HG03060 (cell line): ENCODE measurements at regions not wholly inside any gene's neighbourhood (a gene's known extent, or its start where the extent isn't known, plus 50 kb on each side); places are given as distances from the start of the nearest gene placed in this dataset.

ENCODE experiments used
- ATAC-seq: cut with Tn5 transposase; IDR thresholded peaks from one replicate; pipeline ENCODE4 v1.9.1; 2021; ENCODE audit warnings: low read depth, moderate number of reproducible peaks; ENCODE audit not compliant: unreplicated experiment

DNA sequence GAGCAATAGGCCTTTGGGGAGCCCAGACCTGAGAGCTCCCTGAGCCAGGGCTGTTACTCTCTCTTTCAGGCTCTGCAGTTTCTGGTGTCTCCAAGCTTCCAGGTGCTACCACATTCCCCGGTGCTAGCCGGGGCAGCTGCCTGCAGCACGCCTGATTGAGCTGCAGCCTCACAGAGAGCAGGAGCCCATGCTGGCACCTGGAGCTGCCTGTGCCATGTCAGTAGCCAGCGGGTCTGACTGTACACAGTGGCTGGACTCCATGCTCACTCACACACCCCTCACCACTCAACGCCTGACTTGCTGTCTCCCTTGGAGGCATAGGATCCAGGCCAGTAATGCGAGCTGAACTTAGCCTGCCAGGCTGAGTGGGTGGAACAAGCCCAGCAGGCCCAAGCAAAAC is 800.4 kb upstream of the AGA start:
- ATAC-seq = no peak

DNA sequence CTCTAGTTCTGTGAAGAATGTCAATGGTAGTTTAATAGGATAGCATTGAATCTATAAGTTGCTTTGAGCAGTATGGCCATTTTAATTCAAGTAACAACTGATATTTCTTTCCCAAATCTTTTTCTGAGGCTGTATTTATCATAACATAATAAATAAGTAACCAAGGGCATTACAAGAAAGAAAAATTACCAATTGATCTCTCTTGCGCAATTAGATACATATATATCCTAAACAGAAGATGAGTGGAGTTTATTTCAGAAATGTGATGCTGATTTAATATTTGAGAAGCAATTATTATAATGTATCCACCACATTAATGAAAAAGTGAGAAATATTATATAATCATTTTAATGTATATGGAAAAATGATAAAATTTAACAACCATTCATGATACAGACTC is 802.5 kb upstream of the AGA start:
- no peak for ATAC-seq

DNA sequence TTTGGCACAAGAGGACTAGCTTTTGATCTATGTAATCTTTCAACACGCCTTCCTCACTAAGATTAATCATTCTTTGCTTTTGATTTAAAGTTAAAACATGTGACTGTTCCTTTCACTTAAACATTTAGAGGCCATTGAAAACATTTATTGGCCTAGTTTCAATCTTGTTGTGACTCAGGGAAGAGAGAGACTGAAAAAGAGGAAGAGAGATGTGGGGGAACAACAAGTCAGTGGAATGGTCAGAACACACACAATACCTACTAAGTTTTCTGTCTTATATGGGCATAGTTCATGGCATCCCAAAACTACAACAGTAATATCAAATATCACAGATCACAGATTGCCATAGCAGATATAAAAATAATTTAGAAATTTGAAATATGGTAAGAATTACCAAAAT is 812.9 kb upstream of the AGA start:
- ATAC-seq = no peak

DNA sequence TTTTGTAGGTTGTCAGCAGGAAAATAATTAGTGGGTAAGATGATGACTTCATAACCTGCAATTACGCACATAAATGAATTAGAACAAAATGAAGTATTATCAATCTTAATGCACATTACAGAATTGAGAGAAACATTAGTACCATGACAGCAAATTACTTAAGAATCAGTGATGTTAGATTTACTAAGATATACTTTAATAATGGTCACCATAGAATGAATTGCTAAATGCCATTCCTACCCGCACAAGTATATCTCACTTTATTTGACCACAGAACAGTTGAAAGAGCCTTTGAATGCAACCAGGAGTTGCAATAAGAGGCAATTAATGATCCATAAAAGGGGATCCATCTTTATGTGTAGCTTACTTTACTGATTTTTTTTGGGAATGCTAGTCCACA is 816.4 kb upstream of the AGA start:
- ATAC-seq = no peak

DNA sequence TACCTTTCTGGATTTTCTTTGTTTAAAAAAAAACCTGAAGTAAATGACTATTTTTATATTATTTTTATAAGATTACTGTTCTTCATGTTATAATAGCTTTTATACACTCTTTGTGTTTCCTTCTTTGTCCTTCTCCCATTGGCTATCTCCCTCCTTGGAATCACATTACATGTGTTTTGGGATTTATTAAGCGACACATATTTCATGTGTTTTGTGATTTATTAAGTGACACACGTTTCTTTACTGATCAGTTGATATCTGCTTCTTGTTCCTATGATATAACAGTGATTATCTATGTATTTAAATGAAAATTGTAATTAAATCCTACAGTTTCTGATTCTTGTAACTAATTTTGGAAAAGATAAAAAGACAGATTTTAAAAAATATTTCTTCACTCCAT is 817.3 kb upstream of the AGA start:
- no peak for ATAC-seq

DNA sequence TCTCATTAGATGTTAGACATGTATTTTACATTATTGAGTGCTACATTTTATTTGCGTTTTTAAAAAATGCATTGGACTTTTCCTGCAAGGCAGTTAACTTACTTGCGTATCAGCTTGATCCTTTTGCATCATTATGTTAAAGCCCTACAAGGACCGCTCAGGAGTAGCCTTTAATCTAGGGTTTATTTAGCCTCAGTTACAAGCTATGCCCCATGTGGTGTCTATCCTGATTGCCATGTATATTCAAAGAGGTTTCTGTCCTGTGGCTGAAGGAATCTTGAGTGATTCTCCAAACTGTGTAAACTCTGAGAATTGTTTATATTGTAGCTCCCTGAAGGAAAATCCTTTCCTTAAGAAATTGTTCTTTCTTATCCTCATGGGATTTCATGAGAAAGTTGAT is 821.8 kb upstream of the AGA start:
- no peak for ATAC-seq

DNA sequence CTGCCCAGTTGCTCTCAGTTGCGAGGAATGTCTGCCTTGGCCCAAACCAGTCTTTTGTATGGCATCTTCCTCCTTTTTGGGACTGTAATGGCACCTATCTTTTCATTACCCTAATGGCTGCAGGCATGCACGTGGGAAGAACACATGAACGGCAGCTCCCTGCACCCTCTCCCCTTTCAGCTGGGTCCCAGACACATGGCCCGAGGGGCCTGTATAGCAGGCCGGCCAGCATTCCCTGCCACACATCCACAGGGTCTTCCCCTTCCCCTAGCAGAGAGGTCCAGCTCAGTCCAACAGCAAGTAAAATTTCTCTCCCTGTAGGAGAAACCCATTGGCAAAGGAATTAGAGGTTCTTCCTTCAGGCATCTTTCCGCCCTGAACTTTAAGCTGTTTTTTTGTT is 829.1 kb upstream of the AGA start:
- no peak for ATAC-seq

DNA sequence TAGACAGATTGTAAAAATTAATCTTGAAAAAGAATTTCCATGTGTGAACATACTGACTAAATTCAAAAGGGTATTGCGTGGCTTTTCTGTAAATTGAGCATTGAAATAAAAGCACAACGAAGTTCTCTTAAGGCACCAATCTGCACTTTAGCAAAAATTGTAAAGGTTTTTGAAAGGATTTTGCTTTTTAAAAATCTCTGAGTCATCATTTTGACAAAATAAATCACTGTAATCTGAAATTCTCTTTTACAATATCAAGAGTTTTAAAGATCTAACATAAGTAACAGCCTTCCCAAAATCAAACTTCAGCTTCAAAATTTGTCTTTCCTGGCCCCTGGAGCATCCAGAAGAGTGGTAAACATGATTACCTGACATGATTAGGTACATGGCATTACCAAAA is 830.9 kb upstream of the AGA start:
- ATAC-seq = no peak

DNA sequence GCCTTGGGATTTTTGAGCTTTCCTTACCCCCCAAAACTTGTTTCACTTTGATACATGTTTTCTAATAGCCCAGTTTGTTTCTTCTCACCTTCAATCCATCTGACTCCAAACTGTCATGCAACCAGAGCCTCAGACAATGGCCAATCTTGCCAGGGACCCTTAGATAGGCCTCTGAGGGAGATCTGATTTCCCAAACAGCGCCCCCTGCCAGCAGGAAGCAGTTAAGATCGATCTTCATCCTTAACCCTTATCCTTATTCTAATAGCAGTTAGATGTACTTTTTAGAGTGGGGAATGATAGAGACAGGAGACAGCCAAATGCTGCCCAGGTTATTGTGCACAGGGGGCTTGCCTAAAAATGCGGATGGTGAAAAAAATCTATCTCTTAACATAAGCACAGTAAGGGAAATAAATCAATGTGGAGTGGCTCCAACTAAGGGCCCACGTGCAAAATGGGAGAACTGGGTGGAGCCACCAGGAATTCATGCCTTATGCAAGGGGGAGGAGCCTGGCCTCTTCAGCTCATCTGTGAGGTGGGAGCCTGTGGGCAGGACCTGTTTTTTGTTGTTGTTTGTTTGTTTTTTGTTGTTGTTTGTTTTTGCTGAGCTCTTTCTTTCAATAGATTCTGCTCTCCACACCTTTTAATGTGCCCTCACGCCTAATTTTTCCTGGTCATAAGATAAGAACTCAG is 833.6 kb upstream of the AGA start:
- ATAC-seq = no peak

DNA sequence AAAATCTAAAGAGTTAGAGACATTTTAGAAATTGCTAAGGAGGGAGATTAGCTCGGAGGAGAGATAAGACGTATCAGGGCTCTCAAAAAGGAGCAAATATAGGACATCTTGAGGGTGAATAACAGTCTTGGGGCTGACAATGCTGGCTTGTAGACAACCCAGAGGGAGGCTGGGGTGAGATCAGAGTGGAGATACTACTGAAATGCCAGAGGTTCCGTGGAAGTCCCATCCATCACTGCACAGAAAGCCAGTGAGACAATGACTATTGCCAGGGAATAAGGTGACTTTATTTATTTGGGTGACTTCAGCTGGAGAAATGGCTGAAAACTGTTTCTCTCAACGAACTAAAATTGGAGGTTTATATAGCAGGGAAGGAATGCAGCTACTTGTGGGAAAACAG is 838.1 kb upstream of the AGA start:
- ATAC-seq = no peak

DNA sequence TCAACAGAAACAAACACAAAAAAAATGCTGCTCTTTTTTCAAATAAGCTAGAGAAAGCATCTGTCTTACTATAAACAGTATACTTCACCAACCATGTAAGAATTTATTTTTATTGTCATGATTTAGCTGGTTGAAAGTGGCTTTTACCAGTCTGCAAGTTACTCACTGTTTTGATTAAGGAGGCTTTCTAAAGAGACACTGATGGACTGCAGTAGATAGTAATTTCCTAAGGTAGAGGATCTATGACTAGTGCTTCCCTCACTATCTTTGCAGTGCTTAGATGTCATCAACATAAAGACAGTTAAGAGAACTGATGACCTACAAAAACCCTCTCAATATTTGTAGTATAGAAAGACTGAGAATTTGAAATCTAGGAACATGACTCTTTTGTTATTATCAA is 846.2 kb upstream of the AGA start:
- ATAC-seq = no peak

DNA sequence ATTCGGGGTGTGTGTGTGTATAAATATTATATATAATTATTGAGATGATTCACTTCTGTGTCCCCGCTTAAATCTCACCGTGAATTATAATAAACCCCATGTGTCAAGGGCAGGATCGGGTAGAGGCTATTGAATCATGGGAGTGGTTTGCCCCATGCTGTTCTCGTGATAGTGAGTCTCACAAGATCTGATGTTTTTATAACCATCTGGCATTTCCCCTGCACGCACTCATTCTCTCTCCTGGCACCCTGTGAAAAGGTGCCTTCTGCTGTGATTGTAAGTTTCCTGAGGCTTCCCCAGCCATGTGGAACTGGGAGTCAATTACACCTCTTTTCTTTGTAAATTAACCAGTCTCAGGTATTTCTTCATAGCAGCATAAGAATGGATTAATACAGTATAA is 851.4 kb upstream of the AGA start:
- no peak for ATAC-seq

DNA sequence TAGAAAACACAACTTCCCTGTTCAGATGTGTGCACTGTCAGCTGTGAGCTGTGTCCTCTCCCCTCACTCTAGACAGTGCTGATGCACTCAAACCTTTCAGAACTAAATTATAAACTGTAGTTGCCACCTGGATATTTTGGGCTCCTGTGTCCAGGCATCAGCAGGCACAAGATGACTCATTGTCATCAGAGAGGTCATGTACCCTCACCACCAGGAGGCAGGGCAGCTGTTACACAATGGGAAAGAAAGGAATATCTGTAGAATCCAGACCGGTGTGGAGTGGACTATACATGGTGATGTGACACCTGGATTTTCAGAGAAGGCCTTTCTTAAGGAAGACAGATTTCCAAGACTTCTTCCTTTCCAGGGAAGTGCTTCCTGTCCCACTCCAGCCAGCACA is 854.4 kb upstream of the AGA start:
- no peak for ATAC-seq

DNA sequence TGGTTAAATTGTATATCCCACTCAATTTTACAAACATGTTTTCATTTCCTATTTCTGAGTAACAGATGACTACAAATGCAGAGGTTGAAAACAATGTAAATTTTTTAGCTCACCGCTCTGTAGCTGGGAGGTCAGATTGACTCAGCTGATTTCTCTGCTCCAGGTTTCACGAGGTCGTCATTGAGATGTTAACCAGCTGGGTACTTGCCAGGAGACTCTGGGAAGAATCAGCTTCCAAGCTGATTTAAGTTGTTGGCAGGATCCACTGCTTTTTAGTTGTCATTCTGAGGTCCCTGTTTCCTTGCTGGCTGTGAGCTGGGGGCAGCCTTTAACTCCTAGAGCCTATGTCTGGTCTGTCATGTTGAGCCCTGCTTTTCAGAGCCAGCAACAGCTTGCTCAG is 864.3 kb upstream of the AGA start:
- ATAC-seq = no peak

DNA sequence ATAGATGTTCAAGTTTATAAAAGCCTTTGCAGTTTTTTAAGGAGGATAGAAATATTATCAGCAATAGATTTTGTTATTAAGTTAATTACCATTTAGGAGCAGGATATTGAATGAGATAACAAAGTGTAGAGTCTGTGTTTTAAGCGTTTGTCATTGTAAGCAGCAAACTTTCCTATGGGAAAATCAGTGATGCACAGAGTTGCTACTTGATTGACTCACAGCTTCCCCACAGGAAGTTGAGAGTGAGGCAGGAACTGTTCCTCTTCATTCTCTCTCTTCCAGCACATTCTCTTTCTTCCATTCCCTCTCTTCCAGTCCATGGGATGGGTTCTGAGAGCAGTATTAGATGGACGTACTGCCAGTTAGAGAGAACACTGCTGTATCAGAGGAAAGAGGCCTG is 867.7 kb upstream of the AGA start:
- ATAC-seq = no peak

DNA sequence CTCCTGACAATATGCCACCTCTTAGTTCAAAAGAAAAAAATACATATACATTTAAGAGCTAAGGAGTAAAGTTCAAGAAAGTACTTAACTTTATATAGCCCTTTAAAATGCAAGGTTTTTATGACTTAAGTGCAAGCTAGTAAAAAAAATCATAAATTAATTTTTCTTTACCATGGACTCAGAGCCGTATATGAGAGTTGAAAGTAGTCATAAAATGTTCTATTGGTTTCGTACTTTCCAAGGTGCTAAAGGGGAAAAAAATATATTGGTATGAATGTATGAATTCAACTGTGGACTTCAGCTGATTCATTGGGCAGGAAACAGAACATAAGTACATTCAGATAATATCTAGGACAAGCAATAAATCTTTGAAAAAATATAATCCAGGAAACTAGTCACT is 869.8 kb upstream of the AGA start:
- ATAC-seq = no peak

DNA sequence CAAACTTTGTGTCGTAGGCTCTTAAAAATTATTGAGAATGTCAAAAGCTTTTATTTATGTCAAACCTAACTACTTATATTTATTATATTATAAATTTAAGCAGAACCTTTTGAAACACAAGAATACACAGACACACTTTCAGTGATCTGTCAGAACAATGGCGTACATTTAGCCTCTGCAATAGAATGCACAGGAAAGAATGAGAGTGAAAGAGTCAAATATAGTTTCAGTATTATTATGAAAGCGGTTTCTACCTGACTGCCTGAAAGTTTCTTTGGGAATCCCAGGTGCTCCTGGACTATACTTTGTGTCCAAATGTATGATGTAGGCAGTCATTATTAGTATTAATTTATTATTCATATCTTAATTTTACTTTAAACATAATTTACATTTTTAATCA is 872.0 kb upstream of the AGA start:
- no peak for ATAC-seq

DNA sequence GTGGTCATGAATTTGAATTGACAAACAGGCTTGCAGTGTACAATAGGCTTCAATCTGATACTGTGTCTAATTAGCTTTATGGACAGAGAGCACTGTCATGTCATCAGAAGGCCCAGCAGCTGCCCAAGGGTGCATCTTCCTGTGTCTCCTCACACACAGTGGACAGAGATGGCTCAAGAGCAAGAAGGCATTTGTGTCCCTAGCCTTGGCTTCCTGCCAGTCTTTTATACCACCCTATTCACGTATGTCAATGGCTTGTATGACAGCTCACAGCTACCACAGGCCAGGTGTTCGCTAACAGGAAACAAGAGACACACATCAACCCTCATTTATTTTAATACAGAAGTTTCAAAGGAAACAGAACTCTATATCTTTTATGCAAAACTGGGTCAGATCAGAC is 874.0 kb upstream of the AGA start:
- ATAC-seq = no peak

DNA sequence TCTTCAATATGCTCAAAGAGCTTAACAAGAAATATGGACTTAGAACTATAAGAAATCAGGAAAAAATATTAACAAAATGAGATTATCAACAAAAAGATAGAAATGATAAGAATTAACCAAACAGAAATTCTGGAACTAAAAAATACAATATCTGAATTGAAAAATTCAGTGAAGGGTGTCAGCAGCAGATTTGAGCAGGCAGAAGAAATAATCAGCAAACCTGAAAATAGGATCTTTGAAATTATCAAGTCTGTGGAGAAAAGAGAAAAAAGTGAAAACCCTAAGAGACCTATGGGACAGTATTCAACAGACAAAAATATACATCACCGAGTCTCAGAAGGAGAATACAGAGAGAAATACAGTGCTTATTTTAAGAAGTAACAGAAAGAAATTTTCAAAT is 877.8 kb upstream of the AGA start:
- no peak for ATAC-seq

DNA sequence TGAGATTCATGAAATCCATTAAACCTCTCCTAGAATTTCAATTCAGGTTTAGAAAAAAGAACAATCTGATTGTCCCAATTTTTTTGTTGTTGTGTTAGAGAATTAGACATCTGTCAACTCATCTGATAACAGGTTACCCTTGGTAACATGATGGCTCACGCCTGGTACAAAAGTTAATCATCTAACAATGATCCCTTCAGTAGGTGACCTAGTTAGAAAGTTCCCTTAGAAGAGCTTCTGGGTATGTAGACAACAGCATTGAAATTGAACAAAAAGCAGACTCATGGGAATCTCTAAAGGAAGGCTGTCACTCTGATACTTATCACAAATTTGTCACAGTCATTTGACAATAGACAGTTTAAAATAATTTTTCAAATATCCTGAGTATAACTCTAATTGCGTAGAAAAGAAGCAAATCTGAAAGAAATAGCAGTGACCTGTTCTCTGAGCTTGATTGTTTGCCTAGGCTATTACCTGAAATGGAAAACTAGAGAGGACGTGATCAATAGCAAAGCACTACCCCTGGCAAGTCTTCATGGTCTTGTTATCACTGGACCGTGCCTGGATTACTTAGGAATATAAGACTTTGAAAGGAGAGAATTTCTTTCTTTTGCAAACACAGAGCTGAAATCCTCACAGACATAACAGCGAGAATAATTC is 880.4 kb upstream of the AGA start:
- ATAC-seq = no peak

DNA sequence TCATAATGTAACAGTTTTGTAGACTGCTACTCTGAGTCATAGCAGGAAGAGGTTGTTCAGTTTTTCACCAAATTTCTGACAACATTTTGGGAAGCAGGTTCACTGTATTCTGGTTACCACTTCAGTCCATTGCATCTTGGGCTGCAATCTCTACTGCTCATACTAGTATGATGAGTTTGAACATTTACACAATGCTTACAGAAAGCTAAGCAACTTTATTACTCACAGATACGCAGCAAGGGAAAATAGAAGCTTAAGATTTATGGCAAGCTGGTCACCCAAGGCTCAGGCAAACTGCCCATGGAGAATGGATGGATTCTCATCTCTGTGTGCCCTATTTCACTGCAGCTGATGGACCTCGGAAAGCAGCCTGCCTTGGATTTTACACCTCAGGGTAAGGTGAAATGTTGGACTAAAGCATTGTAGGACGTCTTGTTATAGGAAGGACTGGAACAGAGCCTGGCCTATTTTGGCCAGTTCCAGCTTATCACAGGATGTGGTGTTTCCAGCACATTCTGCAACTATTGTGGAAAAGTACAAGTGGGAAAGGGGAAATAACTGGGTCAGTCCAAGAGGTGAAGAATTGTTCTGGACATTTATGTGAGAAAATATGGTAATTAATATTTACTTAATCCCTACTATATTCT is 887.1 kb upstream of the AGA start:
- no peak for ATAC-seq

DNA sequence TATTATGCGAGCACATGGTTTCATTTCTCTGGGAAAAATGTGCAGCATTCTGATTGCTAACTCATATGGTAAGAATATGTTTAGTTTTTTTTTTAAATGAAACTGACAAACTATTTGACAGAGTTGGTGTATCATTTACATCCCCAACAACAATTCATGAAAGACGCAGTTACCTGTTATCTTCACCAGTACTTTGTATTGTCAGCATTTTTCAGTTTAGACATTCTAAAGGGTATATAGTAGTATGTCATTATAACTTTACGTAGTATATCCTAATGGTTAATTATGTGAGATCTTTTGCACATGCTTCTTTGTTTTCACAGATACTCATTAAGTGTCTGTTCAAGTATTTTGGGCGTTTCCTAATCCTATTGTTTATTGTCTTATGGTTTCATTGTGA is 891.1 kb upstream of the AGA start:
- no peak for ATAC-seq
